ENCODE measurements at regions not wholly inside any gene's neighbourhood (a gene's known extent, or its start where the extent isn't known, plus 50 kb on each side); places are given as distances from the start of the nearest gene placed in this dataset.

DNA sequence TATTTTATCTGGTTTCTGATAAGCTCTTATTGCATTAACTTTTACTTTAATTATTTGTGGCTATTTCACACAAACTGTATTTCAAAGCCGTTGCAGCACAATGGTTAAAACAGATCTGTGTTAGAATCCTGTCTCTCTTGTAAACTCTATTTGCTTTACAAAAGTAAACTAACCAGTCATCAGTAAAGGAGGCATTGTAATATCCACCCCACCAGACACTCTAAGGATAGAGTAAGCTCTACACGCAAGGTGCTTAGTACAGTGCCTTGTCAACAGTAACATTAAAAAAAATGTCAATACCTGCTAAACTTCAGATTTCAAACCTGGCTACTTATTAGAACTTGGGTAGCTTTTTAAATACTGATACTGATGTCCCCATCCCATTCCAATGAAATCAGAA is 228.4 kb downstream of the RCHY1 start:
- TF ChIP-seq, protein P1, sequence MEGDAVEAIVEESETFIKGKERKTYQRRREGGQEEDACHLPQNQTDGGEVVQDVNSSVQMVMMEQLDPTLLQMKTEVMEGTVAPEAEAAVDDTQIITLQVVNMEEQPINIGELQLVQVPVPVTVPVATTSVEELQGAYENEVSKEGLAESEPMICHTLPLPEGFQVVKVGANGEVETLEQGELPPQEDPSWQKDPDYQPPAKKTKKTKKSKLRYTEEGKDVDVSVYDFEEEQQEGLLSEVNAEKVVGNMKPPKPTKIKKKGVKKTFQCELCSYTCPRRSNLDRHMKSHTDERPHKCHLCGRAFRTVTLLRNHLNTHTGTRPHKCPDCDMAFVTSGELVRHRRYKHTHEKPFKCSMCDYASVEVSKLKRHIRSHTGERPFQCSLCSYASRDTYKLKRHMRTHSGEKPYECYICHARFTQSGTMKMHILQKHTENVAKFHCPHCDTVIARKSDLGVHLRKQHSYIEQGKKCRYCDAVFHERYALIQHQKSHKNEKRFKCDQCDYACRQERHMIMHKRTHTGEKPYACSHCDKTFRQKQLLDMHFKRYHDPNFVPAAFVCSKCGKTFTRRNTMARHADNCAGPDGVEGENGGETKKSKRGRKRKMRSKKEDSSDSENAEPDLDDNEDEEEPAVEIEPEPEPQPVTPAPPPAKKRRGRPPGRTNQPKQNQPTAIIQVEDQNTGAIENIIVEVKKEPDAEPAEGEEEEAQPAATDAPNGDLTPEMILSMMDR (IDR thresholded peaks at IDR 0.05), result no peak
- no peak for TF ChIP-seq EZH2 (IDR thresholded peaks at IDR 0.05; ENCODE audit: borderline replicate concordance, insufficient read depth, low read depth, low read length, poor library complexity, severe bottlenecking)
